ENCODE measurements at regions not wholly inside any gene's neighbourhood (a gene's known extent, or its start where the extent isn't known, plus 50 kb on each side); places are given as distances from the start of the nearest gene placed in this dataset.
A peak's percentile ranks its signal among the peaks of the same experiment; 100 is the strongest.

DNA sequence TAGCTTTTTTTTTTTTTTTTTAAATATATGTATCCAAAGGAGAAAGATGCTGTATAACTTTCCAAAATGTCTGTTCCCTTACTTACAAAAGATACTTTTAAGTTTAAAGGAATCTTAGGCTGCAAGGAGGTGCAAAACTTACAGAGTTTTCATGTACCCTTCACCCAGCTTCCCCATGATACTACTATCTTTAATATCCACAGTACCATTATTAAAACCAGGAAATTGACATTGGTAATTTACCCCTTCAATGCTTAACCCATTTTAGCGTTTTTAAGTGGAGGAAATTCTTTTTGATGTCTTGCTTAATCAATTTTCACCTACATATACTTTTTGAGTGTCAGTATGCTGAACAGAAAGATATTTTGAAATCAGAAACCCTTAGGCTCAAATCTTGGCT lies 310.9 kb downstream of the PRL start:
- 83% methylated on average over 1 of the region's 1 CpG for WGBS
- H3K4me1 ChIP-seq (ENCODE audit: control insufficient read depth in 4 of 4, insufficient read depth in 4 of 4, low read length in 3 of 4), result no peaks in the 10 kb centered on the region
- no peak for TF ChIP-seq FOXA1 (IDR thresholded peaks at IDR 0.05)
- no peak for TF ChIP-seq YY1 (IDR thresholded peaks at IDR 0.05)
- no peak for TF ChIP-seq RAD21 (IDR thresholded peaks at IDR 0.05)
- TF ChIP-seq GABPA (IDR thresholded peaks at IDR 0.05 in 1 of 2, conservative IDR thresholded peaks at IDR 0.05 in 1 of 2), result no peak
- no peak for TF ChIP-seq NR2F2 (IDR thresholded peaks at IDR 0.05)
- no peak for TF ChIP-seq TAF1 (conservative IDR thresholded peaks at IDR 0.05)
- H3K36me3 ChIP-seq (ENCODE audit: control insufficient read depth in 4 of 4, insufficient read depth in 3 of 4, low read depth in 1 of 4, low read length in 3 of 4), result no peaks in the 10 kb centered on the region
- H3K9me3 ChIP-seq (ENCODE audit: control insufficient read depth in 4 of 4, low read length in 3 of 4), result no peaks in the 10 kb centered on the region
- DNase-seq (ENCODE audit: low spot score), result no peak
- H3K27ac ChIP-seq (ENCODE audit: low read depth in 1 of 2, low read length in 2 of 2), result no peak overlapping the region
- peaks cover 0 to 3% (median 0%) of the 10 kb centered on the region in 4 donors for H3K27me3 ChIP-seq (ENCODE audit: control insufficient read depth in 4 of 4, insufficient read depth in 4 of 4, low read length in 3 of 4)
- H3K9ac ChIP-seq (ENCODE audit: low read depth in 1 of 2, low read length in 2 of 2), result no peak overlapping the region
- no peak overlapping the region for H3K4me3 ChIP-seq (ENCODE audit: low read depth in 1 of 3, low read length in 3 of 3)

DNA sequence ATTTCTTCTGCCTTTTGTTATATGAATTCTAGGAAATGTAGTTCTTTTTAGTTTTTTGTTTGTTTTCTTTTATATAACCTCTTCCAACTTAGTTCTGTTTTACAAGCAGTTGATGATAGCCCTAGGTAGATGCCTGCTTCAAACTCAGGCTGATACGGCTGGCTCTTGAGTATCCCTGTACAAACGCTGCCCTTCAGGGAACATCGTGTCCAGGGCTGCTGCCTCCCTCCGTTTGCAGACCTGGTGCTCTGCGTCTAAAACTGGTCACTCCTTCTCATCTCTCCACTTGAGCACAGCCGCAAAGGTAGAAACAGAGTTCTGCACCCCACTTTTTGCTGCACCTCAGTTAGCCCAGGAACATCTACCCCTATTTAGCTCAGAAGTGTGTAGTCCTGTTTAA lies 310.1 kb downstream of the PRL start:
- H3K9ac ChIP-seq (ENCODE audit: low read depth in 1 of 2, low read length in 2 of 2), result no peak overlapping the region
- peaks cover 0 to 2% (median 0%) of the 10 kb centered on the region in 4 donors for H3K27me3 ChIP-seq (ENCODE audit: control insufficient read depth in 4 of 4, insufficient read depth in 4 of 4, low read length in 3 of 4)
- no peaks in the 10 kb centered on the region for H3K36me3 ChIP-seq (ENCODE audit: control insufficient read depth in 4 of 4, insufficient read depth in 3 of 4, low read depth in 1 of 4, low read length in 3 of 4)
- H3K9me3 ChIP-seq (ENCODE audit: control insufficient read depth in 4 of 4, low read length in 3 of 4), result no peaks in the 10 kb centered on the region
- peak overlapping the region; percentile 6 to 9 for H3K27ac ChIP-seq (ENCODE audit: low read depth in 1 of 2, low read length in 2 of 2)
- H3K4me3 ChIP-seq (ENCODE audit: low read depth in 1 of 3, low read length in 3 of 3), result no peak overlapping the region
- TF ChIP-seq, protein P1, sequence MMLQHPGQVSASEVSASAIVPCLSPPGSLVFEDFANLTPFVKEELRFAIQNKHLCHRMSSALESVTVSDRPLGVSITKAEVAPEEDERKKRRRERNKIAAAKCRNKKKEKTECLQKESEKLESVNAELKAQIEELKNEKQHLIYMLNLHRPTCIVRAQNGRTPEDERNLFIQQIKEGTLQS (IDR thresholded peaks at IDR 0.05), result no peak
- TF ChIP-seq TAF1 (conservative IDR thresholded peaks at IDR 0.05) (no peak), YY1 (IDR thresholded peaks at IDR 0.05) (no peak), EGR1 (IDR thresholded peaks at IDR 0.05; ENCODE audit: low read depth in 2 of 2) (no peak), FOXA1 (IDR thresholded peaks at IDR 0.05) (no peak), FOXA2 (IDR thresholded peaks at IDR 0.05) (no peak), JUND (IDR thresholded peaks at IDR 0.05) (no peak), SP1 (IDR thresholded peaks at IDR 0.05) (no peak)
- TF ChIP-seq, protein P2, sequence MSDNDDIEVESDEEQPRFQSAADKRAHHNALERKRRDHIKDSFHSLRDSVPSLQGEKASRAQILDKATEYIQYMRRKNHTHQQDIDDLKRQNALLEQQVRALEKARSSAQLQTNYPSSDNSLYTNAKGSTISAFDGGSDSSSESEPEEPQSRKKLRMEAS (IDR thresholded peaks at IDR 0.05), result no peak
- no peaks in the 10 kb centered on the region for H3K4me1 ChIP-seq (ENCODE audit: control insufficient read depth in 4 of 4, insufficient read depth in 4 of 4, low read length in 3 of 4)
- no peak for DNase-seq (ENCODE audit: low spot score)
- WGBS, result 66% methylated on average over 6 of the region's 6 CpGs

DNA sequence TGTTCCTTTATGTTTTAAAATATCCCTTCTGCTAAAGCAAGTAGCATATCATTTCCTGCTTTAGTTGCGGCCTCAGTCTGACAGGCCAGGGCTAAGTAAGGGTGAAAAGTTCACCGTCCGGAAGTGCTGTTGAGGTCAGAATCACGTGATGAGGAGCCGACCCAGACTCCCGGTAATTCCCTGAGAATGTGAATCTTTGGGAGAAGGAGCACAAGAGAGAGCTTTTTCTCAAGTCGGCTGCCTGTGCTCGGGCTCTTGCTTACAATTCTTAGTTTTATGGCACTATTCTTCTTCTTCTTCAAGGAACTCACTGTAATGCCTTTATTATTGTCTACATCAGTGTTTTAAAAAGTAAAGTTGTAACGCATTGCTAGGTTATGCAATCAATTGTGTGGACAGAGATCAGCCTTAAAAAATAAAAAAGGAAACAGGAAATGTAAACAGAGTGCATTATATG lies 309.3 kb downstream of the PRL start:
- Histone ChIP-seq H3K4me3 (ENCODE audit: low read depth in 1 of 3, low read length in 3 of 3) (no peak overlapping the region), H3K27ac (ENCODE audit: low read depth in 1 of 2, low read length in 2 of 2) (peak overlapping the region; percentile 14 to 50), H3K36me3 (ENCODE audit: control insufficient read depth in 4 of 4, insufficient read depth in 3 of 4, low read depth in 1 of 4, low read length in 3 of 4) (no peaks in the 10 kb centered on the region), H3K9me3 (ENCODE audit: control insufficient read depth in 4 of 4, low read length in 3 of 4) (no peaks in the 10 kb centered on the region), H3K9ac (ENCODE audit: low read depth in 1 of 2, low read length in 2 of 2) (no peak overlapping the region), H3K27me3 (ENCODE audit: control insufficient read depth in 4 of 4, insufficient read depth in 4 of 4, low read length in 3 of 4) (peaks cover 0 to 2% (median 0%) of the 10 kb centered on the region in 4 donors), H3K4me1 (ENCODE audit: control insufficient read depth in 4 of 4, insufficient read depth in 4 of 4, low read length in 3 of 4) (no peaks in the 10 kb centered on the region)
- TF ChIP-seq HNF4G (IDR thresholded peaks at IDR 0.05) (no peak), SP1 (IDR thresholded peaks at IDR 0.05) (peak; percentile 58), NR2F2 (IDR thresholded peaks at IDR 0.05) (peak; percentile 85), RAD21 (IDR thresholded peaks at IDR 0.05) (peak; percentile 39 to 61), GABPA (IDR thresholded peaks at IDR 0.05 in 1 of 2, conservative IDR thresholded peaks at IDR 0.05 in 1 of 2) (peak in 1 of 2 donors; percentile 42), JUND (IDR thresholded peaks at IDR 0.05) (peak in 1 of 2 donors; percentile 28), EGR1 (IDR thresholded peaks at IDR 0.05; ENCODE audit: low read depth in 2 of 2) (no peak), YY1 (IDR thresholded peaks at IDR 0.05) (no peak), RXRA (IDR thresholded peaks at IDR 0.05) (peak; percentile 81 to 82)
- TF ChIP-seq, protein P3, sequence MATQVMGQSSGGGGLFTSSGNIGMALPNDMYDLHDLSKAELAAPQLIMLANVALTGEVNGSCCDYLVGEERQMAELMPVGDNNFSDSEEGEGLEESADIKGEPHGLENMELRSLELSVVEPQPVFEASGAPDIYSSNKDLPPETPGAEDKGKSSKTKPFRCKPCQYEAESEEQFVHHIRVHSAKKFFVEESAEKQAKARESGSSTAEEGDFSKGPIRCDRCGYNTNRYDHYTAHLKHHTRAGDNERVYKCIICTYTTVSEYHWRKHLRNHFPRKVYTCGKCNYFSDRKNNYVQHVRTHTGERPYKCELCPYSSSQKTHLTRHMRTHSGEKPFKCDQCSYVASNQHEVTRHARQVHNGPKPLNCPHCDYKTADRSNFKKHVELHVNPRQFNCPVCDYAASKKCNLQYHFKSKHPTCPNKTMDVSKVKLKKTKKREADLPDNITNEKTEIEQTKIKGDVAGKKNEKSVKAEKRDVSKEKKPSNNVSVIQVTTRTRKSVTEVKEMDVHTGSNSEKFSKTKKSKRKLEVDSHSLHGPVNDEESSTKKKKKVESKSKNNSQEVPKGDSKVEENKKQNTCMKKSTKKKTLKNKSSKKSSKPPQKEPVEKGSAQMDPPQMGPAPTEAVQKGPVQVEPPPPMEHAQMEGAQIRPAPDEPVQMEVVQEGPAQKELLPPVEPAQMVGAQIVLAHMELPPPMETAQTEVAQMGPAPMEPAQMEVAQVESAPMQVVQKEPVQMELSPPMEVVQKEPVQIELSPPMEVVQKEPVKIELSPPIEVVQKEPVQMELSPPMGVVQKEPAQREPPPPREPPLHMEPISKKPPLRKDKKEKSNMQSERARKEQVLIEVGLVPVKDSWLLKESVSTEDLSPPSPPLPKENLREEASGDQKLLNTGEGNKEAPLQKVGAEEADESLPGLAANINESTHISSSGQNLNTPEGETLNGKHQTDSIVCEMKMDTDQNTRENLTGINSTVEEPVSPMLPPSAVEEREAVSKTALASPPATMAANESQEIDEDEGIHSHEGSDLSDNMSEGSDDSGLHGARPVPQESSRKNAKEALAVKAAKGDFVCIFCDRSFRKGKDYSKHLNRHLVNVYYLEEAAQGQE (IDR thresholded peaks at IDR 0.05), result no peak
- TF ChIP-seq, protein P4, sequence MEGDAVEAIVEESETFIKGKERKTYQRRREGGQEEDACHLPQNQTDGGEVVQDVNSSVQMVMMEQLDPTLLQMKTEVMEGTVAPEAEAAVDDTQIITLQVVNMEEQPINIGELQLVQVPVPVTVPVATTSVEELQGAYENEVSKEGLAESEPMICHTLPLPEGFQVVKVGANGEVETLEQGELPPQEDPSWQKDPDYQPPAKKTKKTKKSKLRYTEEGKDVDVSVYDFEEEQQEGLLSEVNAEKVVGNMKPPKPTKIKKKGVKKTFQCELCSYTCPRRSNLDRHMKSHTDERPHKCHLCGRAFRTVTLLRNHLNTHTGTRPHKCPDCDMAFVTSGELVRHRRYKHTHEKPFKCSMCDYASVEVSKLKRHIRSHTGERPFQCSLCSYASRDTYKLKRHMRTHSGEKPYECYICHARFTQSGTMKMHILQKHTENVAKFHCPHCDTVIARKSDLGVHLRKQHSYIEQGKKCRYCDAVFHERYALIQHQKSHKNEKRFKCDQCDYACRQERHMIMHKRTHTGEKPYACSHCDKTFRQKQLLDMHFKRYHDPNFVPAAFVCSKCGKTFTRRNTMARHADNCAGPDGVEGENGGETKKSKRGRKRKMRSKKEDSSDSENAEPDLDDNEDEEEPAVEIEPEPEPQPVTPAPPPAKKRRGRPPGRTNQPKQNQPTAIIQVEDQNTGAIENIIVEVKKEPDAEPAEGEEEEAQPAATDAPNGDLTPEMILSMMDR (IDR thresholded peaks at IDR 0.05; ENCODE audit: low read depth, low read length, missing input control), result no peak
- peak; percentile 39 for DNase-seq (ENCODE audit: low spot score)
- WGBS, result 20% methylated on average over 9 of the region's 9 CpGs
